HepG2 (cell line): ENCODE measurements at regions not wholly inside any gene's neighbourhood (a gene's known extent, or its start where the extent isn't known, plus 50 kb on each side); places are given as distances from the start of the nearest gene placed in this dataset.

Experiments
- ATAC-seq: fragments of 200-7000 bp; cut with Tn5 transposase; 3 replicates; pipeline ENCODE4 v1.9.1; 2020; ENCODE audit warnings: mild to moderate bottlenecking, moderate library complexity
- BruUV-seq: library from RNA; stranded (reverse); fragments of 400-500 nt; replicated peaks from 2 replicates; lab custom pipeline; 2021; lab: Mats Ljungman, UMichigan
- CTCF ChIA-PET: fragments of 300-600 bp; formaldehyde crosslinking; extraction: SDS; loops from one replicate; lab custom pipeline; 2021; ENCODE audit warnings: low total read pairs, inconsistent platforms, low intra/inter-chr PET ratio; lab: Yijun Ruan, JAX
- POLR2A ChIA-PET: fragments of 350-600 bp; sonication (Branson Sonifier 250); formaldehyde crosslinking; loops from one replicate; lab custom pipeline; 2020; ENCODE audit warnings: antibody characterized with exemption, inconsistent platforms; lab: Yijun Ruan, JAX
- DNase-seq: peaks from one replicate; pipeline ENCODE4 v3.0.0-alpha.2; 2015; ENCODE audit warnings: low spot score
- FAIRE-seq: peaks from 3 replicates; lab custom pipeline; 2011; peaks lifted over from hg19 to GRCh38; lab: Jason Lieb, UNC
- H2AFZ ChIP-seq: one replicate; pipeline ENCODE4 v1.6.1; 2011; ENCODE audit warnings: low read length, inconsistent platforms
- H3K27ac ChIP-seq: fragments of 300-600 bp; 3 replicates; pipeline ENCODE4 v1.8.0; 2011; ENCODE audit warnings: mixed run types, mild to moderate bottlenecking, mixed read lengths, low read length, inconsistent platforms; ENCODE audit not compliant: insufficient read depth; ENCODE audit errors: extremely low read length
- H3K27me3 ChIP-seq, 2 experiments: fragments of 200-600 bp in 1 of 2; 2 replicates in 1 of 2; 3 replicates in 1 of 2; pipeline versions ENCODE4 v1.6.0 to v1.8.0; 2011; ENCODE audit warnings: low read length in 2 of 2, mild to moderate bottlenecking in 2 of 2, moderate library complexity in 2 of 2, inconsistent platforms in 1 of 2; ENCODE audit not compliant: insufficient read depth in 2 of 2, control insufficient read depth in 1 of 2
- H3K36me3 ChIP-seq, 2 experiments: fragments of 200-600 bp in 1 of 2; replicated peaks in 1 of 2; 2 replicates in 1 of 2; 3 replicates in 1 of 2; pipeline versions ENCODE4 v1.5.1 to v1.8.0; 2011; ENCODE audit warnings: low read length in 2 of 2, inconsistent platforms in 1 of 2; ENCODE audit not compliant: insufficient read depth in 2 of 2, control insufficient read depth in 1 of 2
- H3K4me1 ChIP-seq: 2 replicates; pipeline ENCODE4 v1.5.1; 2012; ENCODE audit warnings: low read length, inconsistent platforms; ENCODE audit not compliant: insufficient read depth
- H3K4me2 ChIP-seq: 2 replicates; pipeline ENCODE4 v1.6.0; 2011; ENCODE audit warnings: low read depth, low read length, inconsistent platforms
- H3K4me3 ChIP-seq, 3 experiments: fragments of 200-600 bp in 1 of 3; sonication (generic), shearing (Covaris generic) in 1 of 3; replicated peaks in 1 of 3; 2 replicates each; pipeline ENCODE4 v1.5.1; 2011 to 2016; ENCODE audit warnings: low read length in 3 of 3, inconsistent platforms in 2 of 3, low read depth in 2 of 3, mild to moderate bottlenecking in 2 of 3, control low read depth in 1 of 3, mixed read lengths in 1 of 3; ENCODE audit not compliant: insufficient read depth in 1 of 3
- H3K79me2 ChIP-seq: one replicate; pipeline ENCODE4 v1.6.1; 2011; ENCODE audit warnings: low read length, inconsistent platforms; ENCODE audit not compliant: insufficient read depth
- H3K9ac ChIP-seq: 2 replicates; pipeline ENCODE4 v1.6.0; 2011; ENCODE audit warnings: mild to moderate bottlenecking, low read depth, low read length, inconsistent platforms; ENCODE audit not compliant: insufficient read depth
- H3K9me3 ChIP-seq: 2 replicates; pipeline ENCODE4 v1.5.1; 2012; ENCODE audit warnings: mild to moderate bottlenecking, low read length
- H4K20me1 ChIP-seq: 2 replicates; pipeline ENCODE4 v1.6.0; 2011; ENCODE audit warnings: inconsistent platforms, mild to moderate bottlenecking, low read length, moderate library complexity; ENCODE audit not compliant: insufficient read depth
- E2F1 ChIP-seq: sonication (generic); formaldehyde crosslinking; IDR thresholded peaks from 2 replicates; pipeline ENCODE4 v1.5.0; 2020; ENCODE audit warnings: missing genetic modification reagents
- MAFF ChIP-seq: IDR thresholded peaks from 2 replicates; pipeline ENCODE4 v1.6.1; 2011; ENCODE audit warnings: low read depth, low read length, improper control_type of control experiment
- MAFK ChIP-seq, 2 experiments: IDR thresholded peaks in 1 of 2; conservative IDR thresholded peaks in 1 of 2; 2 replicates each; pipeline ENCODE4 v1.6.1; 2011; ENCODE audit warnings: improper control_type of control experiment in 2 of 2, low read length in 2 of 2
- MBNL3 ChIP-seq: fragments of 250-450 bp; sonication (Bioruptor Pico); conservative IDR thresholded peaks from 2 replicates; pipeline ENCODE4 v1.8.0; 2022; ENCODE audit warnings: mild to moderate bottlenecking, inconsistent platforms
- PITX1 ChIP-seq: sonication (generic); formaldehyde crosslinking; IDR thresholded peaks from 2 replicates; pipeline ENCODE4 v1.5.1; 2020; ENCODE audit warnings: mild to moderate bottlenecking, missing genetic modification reagents
- SMC3 ChIP-seq: IDR thresholded peaks from 2 replicates; pipeline ENCODE4 v1.6.1; 2011; ENCODE audit warnings: low read length, improper control_type of control experiment
- SRF ChIP-seq: IDR thresholded peaks from 2 replicates; pipeline ENCODE4 v1.6.1; 2011; ENCODE audit warnings: mild to moderate bottlenecking, low read depth, low read length, moderate library complexity
- ZFP36L2 ChIP-seq: sonication (generic); formaldehyde crosslinking; IDR thresholded peaks from 2 replicates; pipeline ENCODE4 v1.4.0; 2020; ENCODE audit warnings: missing genetic modification reagents
- ZNF792 ChIP-seq: IDR thresholded peaks from 2 replicates; pipeline ENCODE4 v1.6.1; 2016
- WGBS: methylation state at CpG from one replicate; pipeline ENCODE4 v1.1.6; 2017; ENCODE audit warnings: low lambda C conversion rate; 5-methylcytosine and 5-hydroxymethylcytosine counted together
- in situ Hi-C: cut with HindIII; loops from 2 replicates; pipeline ENCODE4 v1.10.0; 2017; ENCODE audit warnings: low pct_unique_long_range_greater_than_20kb; ENCODE audit not compliant: extremely low pct_ligation_motif_present
- intact Hi-C: fragments of 100-400 bp; cut with micrococcal nuclease; formaldehyde crosslinking; loops from one replicate; pipeline ENCODE4 v1.10.0; 2022; ENCODE audit not compliant: unreplicated experiment
- TF ChIP-seq, protein P1 (sequence below): sonication (generic); formaldehyde crosslinking; IDR thresholded peaks from 2 replicates; pipeline ENCODE4 v1.4.0; 2020; ENCODE audit warnings: missing genetic modification reagents

GRCh38 chr15:29361560-29361959, 91.9 kb upstream of the NSMCE3 start:
- POLR2A ChIA-PET: no interaction called here

More at GRCh38 chr15:29361560-29361959, 91.9 kb upstream of the NSMCE3 start:
- no TSS peak for BruUV-seq
- Histone ChIP-seq H3K4me2 (no peak overlapping the region), H3K4me3 (no peak overlapping the region), H3K79me2 (no peaks in the 10 kb centered on the region), H2AFZ (no peak overlapping the region), H3K27me3 (peaks cover 0 to 6% of the 10 kb centered on the region in 2 experiments; a peak in 1 of 5 replicates), H3K9me3 (no peaks in the 10 kb centered on the region), H3K9ac (no peak overlapping the region), H3K27ac (no peak overlapping the region), H3K36me3 (no peaks in the 10 kb centered on the region), H4K20me1 (no peaks in the 10 kb centered on the region), H3K4me1 (no peaks in the 10 kb centered on the region)
- DNase-seq (no peak), FAIRE-seq (no peak), ATAC-seq (no peak)
- TF ChIP-seq MAFF: peak; percentile 23; the same call in 1 of the 2 replicates
- TF ChIP-seq ZNF792 (CRISPR knock-in tag): no peak
- no peak for TF ChIP-seq E2F1 (CRISPR knock-in tag)
- no peak for TF ChIP-seq SRF
- peak; percentile 10 to 68; a peak in 2 of 4 replicates for TF ChIP-seq MAFK (conservative IDR thresholded peaks at IDR 0.05 in 1 of 2, IDR thresholded peaks at IDR 0.05 in 1 of 2; ENCODE audit: low read length in 2 of 2)
- no peak for TF ChIP-seq SMC3
- TF ChIP-seq MBNL3 (CRISPR knock-in tag): no peak
- TF ChIP-seq ZFP36L2: no peak
- TF ChIP-seq, protein P1, sequence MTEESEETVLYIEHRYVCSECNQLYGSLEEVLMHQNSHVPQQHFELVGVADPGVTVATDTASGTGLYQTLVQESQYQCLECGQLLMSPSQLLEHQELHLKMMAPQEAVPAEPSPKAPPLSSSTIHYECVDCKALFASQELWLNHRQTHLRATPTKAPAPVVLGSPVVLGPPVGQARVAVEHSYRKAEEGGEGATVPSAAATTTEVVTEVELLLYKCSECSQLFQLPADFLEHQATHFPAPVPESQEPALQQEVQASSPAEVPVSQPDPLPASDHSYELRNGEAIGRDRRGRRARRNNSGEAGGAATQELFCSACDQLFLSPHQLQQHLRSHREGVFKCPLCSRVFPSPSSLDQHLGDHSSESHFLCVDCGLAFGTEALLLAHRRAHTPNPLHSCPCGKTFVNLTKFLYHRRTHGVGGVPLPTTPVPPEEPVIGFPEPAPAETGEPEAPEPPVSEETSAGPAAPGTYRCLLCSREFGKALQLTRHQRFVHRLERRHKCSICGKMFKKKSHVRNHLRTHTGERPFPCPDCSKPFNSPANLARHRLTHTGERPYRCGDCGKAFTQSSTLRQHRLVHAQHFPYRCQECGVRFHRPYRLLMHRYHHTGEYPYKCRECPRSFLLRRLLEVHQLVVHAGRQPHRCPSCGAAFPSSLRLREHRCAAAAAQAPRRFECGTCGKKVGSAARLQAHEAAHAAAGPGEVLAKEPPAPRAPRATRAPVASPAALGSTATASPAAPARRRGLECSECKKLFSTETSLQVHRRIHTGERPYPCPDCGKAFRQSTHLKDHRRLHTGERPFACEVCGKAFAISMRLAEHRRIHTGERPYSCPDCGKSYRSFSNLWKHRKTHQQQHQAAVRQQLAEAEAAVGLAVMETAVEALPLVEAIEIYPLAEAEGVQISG (CRISPR knock-in tag): no peak
- TF ChIP-seq PITX1 (CRISPR knock-in tag): no peak
- in situ Hi-C loops: no loop called here
- intact Hi-C loops: no loop called here
- WGBS: 21% methylated on average over 4 of the region's 4 CpGs
- CTCF ChIA-PET: no interaction called here
